ENCODE measurements at regions not wholly inside any gene's neighbourhood (a gene's known extent, or its start where the extent isn't known, plus 50 kb on each side); places are given as distances from the start of the nearest gene placed in this dataset.

DNA sequence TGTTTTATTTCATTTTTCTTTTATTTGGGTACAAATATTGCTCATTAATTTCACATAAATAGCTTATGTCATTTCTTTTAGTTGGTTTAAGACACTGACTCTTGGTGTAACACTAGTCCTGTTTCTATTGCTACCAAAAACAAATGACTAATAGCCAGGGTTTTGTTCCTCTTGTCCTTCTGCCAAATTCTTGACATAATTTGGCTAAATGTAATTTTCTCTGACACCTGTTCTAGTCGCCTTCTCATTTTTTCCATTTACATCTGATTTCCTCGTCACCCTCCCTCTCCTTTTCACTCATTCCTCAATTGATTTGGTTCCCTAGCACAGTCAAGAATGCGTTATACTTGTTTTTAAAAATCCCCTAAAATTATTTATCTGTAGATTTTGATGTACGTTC lies 1718.7 kb downstream of the EFNB2 start:
- Histone ChIP-seq H4K20me1 (ENCODE audit: insufficient read depth, poor library complexity, severe bottlenecking) (no peaks in the 10 kb centered on the region), H3K9me3 (ENCODE audit: low read depth) (no peaks in the 10 kb centered on the region), H3K4me3 (no peak overlapping the region), H3K79me2 (no peaks in the 10 kb centered on the region), H3K9me2 (replicated peaks; ENCODE audit: insufficient read depth) (no peaks in the 10 kb centered on the region), H3K36me3 (replicated peaks; ENCODE audit: insufficient read depth, low read depth) (no peaks in the 10 kb centered on the region), H3K27me3 (no peaks in the 10 kb centered on the region), H3K4me1 (ENCODE audit: insufficient read depth) (no peaks in the 10 kb centered on the region), H3K4me2 (no peak overlapping the region), H3K27ac (no peak overlapping the region), H2AFZ (no peak overlapping the region)
- TF ChIP-seq EZH2phosphoT487 (IDR thresholded peaks at IDR 0.05; ENCODE audit: low read depth, severe bottlenecking, unreplicated experiment) = no peak
- TF ChIP-seq, protein P1, sequence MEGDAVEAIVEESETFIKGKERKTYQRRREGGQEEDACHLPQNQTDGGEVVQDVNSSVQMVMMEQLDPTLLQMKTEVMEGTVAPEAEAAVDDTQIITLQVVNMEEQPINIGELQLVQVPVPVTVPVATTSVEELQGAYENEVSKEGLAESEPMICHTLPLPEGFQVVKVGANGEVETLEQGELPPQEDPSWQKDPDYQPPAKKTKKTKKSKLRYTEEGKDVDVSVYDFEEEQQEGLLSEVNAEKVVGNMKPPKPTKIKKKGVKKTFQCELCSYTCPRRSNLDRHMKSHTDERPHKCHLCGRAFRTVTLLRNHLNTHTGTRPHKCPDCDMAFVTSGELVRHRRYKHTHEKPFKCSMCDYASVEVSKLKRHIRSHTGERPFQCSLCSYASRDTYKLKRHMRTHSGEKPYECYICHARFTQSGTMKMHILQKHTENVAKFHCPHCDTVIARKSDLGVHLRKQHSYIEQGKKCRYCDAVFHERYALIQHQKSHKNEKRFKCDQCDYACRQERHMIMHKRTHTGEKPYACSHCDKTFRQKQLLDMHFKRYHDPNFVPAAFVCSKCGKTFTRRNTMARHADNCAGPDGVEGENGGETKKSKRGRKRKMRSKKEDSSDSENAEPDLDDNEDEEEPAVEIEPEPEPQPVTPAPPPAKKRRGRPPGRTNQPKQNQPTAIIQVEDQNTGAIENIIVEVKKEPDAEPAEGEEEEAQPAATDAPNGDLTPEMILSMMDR (IDR thresholded peaks at IDR 0.05; ENCODE audit: poor library complexity) = no peak
- TF ChIP-seq EZH2 (IDR thresholded peaks at IDR 0.05; ENCODE audit: borderline replicate concordance) = no peak
- WGBS (ENCODE audit: low lambda C conversion rate, missing lambda C conversion rate) = 84% methylated on average over 4 of the region's 4 CpGs
- DNase-seq (ENCODE audit: low spot score) = no peak

DNA sequence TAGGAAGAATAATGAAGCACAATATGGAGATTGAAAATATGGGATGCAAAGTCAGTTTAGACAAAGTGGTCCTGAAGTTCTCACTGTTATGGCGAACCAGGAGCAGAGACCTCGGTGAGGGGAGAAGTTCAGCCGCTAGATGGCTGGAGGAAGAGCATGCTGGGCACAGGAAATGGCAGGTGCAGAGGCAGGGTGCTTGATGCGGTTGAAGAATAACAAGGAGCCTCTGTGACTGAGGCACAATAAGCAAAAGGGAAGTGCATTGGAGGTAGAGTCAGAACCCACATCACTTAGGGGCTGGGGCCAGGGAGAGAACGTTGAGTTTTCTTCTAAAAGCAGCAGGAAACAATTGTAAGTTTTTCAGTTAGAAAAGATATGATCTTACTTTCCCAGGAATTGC lies 1725.2 kb downstream of the EFNB2 start:
- Histone ChIP-seq H3K27ac (no peak overlapping the region), H3K4me3 (no peak overlapping the region), H3K9me2 (replicated peaks; ENCODE audit: insufficient read depth) (no peaks in the 10 kb centered on the region), H4K20me1 (ENCODE audit: insufficient read depth, poor library complexity, severe bottlenecking) (no peaks in the 10 kb centered on the region), H2AFZ (no peak overlapping the region), H3K9me3 (ENCODE audit: low read depth) (no peaks in the 10 kb centered on the region), H3K4me1 (ENCODE audit: insufficient read depth) (no peaks in the 10 kb centered on the region), H3K36me3 (replicated peaks; ENCODE audit: insufficient read depth, low read depth) (no peaks in the 10 kb centered on the region), H3K4me2 (no peak overlapping the region), H3K79me2 (no peaks in the 10 kb centered on the region), H3K27me3 (no peaks in the 10 kb centered on the region)
- no peak for DNase-seq (ENCODE audit: low spot score)
- TF ChIP-seq EZH2phosphoT487 (IDR thresholded peaks at IDR 0.05; ENCODE audit: low read depth, severe bottlenecking, unreplicated experiment) = no peak
- TF ChIP-seq EZH2 (IDR thresholded peaks at IDR 0.05; ENCODE audit: borderline replicate concordance) = no peak
- TF ChIP-seq, protein P1 (IDR thresholded peaks at IDR 0.05; ENCODE audit: poor library complexity) = no peak
- WGBS (ENCODE audit: low lambda C conversion rate, missing lambda C conversion rate) = 86% methylated on average over 5 of the region's 5 CpGs

GRCh38 chr13:104809483-104809882 lies 1726.0 kb downstream of the EFNB2 start:
- 95% methylated on average over 4 of the region's 4 CpGs for WGBS (ENCODE audit: low lambda C conversion rate, missing lambda C conversion rate)
- Histone ChIP-seq H3K9me2 (replicated peaks; ENCODE audit: insufficient read depth) (no peaks in the 10 kb centered on the region), H3K79me2 (no peaks in the 10 kb centered on the region), H3K9me3 (ENCODE audit: low read depth) (no peaks in the 10 kb centered on the region), H3K27ac (no peak overlapping the region), H3K4me2 (no peak overlapping the region), H4K20me1 (ENCODE audit: insufficient read depth, poor library complexity, severe bottlenecking) (no peaks in the 10 kb centered on the region), H3K4me3 (no peak overlapping the region), H2AFZ (no peak overlapping the region), H3K4me1 (ENCODE audit: insufficient read depth) (no peaks in the 10 kb centered on the region), H3K27me3 (no peaks in the 10 kb centered on the region), H3K36me3 (replicated peaks; ENCODE audit: insufficient read depth, low read depth) (no peaks in the 10 kb centered on the region)
- TF ChIP-seq, protein P1 (IDR thresholded peaks at IDR 0.05; ENCODE audit: poor library complexity) = no peak
- no peak for TF ChIP-seq EZH2 (IDR thresholded peaks at IDR 0.05; ENCODE audit: borderline replicate concordance)
- TF ChIP-seq EZH2phosphoT487 (IDR thresholded peaks at IDR 0.05; ENCODE audit: low read depth, severe bottlenecking, unreplicated experiment) = no peak
- DNase-seq (ENCODE audit: low spot score) = no peak

GRCh38 chr13:104805346-104805745 lies 1730.1 kb downstream of the EFNB2 start:
- Histone ChIP-seq H3K79me2 (no peaks in the 10 kb centered on the region), H3K36me3 (replicated peaks; ENCODE audit: insufficient read depth, low read depth) (no peaks in the 10 kb centered on the region), H4K20me1 (ENCODE audit: insufficient read depth, poor library complexity, severe bottlenecking) (no peaks in the 10 kb centered on the region), H3K9me3 (ENCODE audit: low read depth) (no peaks in the 10 kb centered on the region), H3K4me1 (ENCODE audit: insufficient read depth) (no peaks in the 10 kb centered on the region), H3K4me2 (no peak overlapping the region), H3K27me3 (no peaks in the 10 kb centered on the region), H2AFZ (no peak overlapping the region), H3K27ac (no peak overlapping the region), H3K4me3 (no peak overlapping the region), H3K9me2 (replicated peaks; ENCODE audit: insufficient read depth) (no peaks in the 10 kb centered on the region)
- TF ChIP-seq EZH2 (IDR thresholded peaks at IDR 0.05; ENCODE audit: borderline replicate concordance) (no peak), EZH2phosphoT487 (IDR thresholded peaks at IDR 0.05; ENCODE audit: low read depth, severe bottlenecking, unreplicated experiment) (no peak)
- TF ChIP-seq, protein P1 (IDR thresholded peaks at IDR 0.05; ENCODE audit: poor library complexity) = no peak
- WGBS (ENCODE audit: low lambda C conversion rate, missing lambda C conversion rate) = 80% methylated on average over 2 of the region's 2 CpGs
- DNase-seq (ENCODE audit: low spot score) = no peak

Measured in hepatocyte (in vitro differentiated cells).